ENCODE measurements at regions not wholly inside any gene's neighbourhood (a gene's known extent, or its start where the extent isn't known, plus 50 kb on each side); places are given as distances from the start of the nearest gene placed in this dataset.
"Not testable (repeated sequence)": the region's sequence is repeated elsewhere in the genome, so short reads cannot be mapped to it uniquely, and the experiment has no call there.

DNA sequence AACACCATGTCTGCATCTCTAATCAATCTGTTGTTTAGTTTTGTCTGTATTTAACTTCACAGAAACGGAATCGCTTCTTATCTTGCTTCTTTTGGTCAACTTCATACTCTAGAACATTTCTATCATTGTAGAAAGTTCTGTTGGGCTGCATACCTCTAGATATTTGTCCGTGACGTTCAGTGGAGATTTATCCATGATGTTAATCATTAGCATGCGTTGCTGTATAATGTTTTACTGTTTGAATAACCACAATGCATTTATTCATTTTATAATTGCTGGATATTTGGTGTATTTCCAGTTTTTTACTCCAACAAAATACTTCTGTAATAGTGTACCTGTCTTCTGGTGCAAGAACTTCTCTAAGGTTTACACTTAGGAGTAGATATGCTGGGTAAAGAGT lies 96.2 kb upstream of the GDNF start:
- DNase-seq (ENCODE audit: low spot score): no peak
- intact Hi-C loops (cut with DNase I): no loop called here

DNA sequence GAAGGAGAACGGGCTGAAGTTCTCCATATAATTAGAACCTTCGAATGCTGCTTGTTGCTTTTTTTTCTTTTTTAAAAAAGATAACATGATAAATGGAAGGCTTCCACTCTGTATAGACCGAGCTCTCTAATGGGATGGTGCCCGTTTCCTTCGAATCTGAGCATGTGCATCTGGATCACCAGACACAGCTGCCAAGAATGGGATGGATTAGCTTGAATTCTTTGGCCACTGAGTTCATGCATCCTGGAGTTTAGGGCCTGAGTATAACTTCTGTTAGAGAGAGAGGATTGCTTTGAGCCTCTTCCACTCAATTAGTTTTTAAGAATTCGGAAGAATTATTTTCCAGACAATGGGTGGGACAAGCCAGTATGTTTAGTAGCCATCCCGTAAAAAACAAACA lies 93.7 kb upstream of the GDNF start:
- intact Hi-C loops (cut with DNase I): no loop called here

DNA sequence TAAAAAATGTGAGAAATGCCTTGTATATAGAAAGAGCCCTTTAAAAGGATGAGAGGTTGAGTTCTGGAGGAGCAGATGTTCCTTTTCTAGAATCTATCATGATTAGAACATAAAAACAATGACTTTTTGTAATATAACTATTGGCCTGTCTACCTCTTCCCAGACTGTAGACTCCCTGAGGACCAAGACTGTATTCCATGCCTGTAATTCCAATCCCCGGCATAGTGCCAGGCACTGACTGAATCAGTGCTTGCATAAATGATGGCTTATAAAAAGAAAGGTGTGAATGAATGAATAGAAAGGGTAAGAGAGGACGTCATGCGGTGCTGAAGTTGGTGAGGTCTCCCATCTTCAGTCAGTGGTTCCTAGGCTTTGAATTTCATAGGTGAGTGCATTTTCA lies 92.6 kb upstream of the GDNF start:
- intact Hi-C loops (cut with DNase I): no loop called here
- no peak for DNase-seq (ENCODE audit: low spot score)

More for the DNA sequence above, 93.7 kb upstream of the GDNF start:
- DNase-seq (ENCODE audit: low spot score): no peak

DNA sequence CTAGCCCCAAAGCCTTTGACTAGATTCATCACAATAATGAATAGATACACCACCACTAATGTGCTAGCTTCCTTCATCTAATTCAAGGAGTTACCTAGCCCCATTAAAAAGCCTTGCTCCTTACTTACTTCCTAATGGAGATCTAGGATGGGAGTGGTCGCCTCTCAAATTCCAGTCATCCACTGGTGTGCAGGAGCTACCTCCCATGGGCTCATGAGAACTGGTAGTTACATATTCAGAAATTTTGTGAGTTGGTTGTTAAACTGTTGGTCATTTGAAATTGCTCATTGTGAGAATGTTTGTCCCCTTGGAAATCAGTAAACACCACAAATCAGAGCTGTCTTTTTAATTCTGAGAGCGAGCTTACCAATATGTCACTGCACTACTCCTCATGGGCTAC lies 91.7 kb upstream of the GDNF start:
- intact Hi-C loops (cut with DNase I): no loop called here
- no peak for DNase-seq (ENCODE audit: low spot score)

DNA sequence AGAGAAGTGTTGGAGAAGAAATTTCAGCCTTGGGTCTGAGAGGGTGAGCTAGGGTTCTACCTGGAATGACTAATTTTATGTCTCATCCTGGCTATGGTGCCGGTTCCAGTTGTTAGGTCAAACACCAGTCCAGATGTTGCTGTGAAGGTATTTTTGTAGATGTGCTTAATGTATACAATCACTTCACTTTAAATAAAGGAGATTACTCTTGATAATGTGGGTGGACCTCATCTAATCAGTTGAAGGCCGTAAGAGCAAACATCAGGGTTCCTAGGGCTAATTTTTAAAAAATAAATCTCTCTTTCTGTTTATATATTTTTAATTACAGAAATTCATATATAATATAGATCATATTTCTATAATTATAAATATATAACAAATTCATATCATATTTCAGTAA lies 90.5 kb upstream of the GDNF start:
- intact Hi-C loops (cut with DNase I): no loop called here
- DNase-seq (ENCODE audit: low spot score): no peak

DNA sequence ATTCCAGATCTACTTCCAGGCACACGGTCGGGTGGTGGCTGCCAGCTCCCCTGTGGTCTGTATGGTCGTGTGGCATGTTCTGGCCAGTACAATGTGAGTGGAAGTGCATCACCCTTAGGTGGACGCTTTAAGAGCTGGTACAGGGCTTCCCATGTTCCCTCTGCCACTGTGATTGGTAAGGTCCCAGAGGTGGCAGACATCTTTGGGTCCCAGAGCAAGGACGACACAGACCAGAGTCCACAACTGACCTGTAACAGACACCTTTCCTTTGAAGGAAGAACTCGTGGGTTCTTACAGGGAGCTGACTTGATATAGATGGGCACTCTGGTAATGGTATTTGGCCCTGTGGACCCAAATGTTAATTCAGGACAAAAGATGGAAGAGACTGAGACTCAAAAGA lies 90.0 kb upstream of the GDNF start:
- DNase-seq (ENCODE audit: low spot score): no peak
- intact Hi-C loops (cut with DNase I): no loop called here

DNA sequence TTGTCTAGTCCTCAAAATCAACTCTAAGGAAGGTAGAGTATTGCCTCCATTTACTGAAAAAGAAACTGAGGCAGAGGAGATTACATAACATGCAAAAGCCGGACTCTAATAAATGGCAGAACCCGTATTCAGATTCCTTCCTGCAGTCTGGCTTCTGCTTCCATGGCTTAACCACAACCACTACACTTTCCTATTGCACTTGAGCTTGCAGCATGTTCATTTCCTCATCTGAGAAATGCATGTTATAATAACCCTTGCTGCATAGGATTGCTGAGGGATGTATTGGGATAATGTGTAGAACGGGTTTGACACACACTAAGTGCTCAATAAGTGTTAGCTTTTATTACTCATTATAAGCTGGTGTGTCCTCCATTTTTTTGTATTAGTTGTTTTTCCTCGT lies 87.9 kb upstream of the GDNF start:
- DNase-seq (ENCODE audit: low spot score); intact Hi-C loops (cut with DNase I): not testable (repeated sequence)

DNA sequence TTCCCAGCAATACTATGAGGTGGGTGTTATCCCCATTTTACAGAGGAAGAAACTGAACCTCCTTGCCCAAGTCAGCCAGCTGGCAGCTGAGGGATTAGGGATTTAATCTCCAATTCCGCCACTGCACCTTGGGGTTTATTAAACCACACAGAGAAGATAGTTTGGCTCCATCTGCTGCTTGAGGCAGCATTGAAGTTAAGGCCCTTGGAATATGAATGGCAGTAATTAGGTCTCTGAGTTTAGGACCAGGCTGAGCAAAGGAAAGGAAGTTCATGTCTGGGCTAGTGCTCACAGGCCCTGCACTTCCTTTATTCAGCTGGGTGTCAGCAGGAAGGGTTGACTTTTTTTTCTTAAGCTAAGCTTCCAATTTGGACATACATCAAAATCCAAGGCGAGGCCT lies 86.9 kb upstream of the GDNF start:
- DNase-seq (ENCODE audit: low spot score): no peak
- intact Hi-C loops (cut with DNase I): no loop called here

DNA sequence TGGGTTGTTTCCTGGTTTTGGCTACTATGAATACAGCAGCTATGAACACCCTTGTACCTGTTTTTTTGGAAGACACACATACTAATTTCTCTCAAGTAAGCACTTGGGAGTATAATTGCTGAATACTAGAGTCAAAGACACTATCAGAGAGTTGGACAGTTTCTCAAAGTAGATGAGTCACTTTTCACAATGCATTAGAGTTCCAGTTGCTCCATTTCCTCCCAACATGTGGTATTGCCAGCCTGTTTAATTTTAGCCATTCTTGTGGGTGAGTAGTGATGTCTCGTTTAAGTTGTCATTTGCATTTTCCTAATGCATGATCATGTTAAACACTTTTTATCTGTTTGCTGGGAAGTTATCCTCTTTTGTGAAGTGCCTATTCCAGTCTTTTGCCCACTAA lies 81.6 kb upstream of the GDNF start:
- no peak for DNase-seq (ENCODE audit: low spot score)
- intact Hi-C loops (cut with DNase I): no loop called here

DNA sequence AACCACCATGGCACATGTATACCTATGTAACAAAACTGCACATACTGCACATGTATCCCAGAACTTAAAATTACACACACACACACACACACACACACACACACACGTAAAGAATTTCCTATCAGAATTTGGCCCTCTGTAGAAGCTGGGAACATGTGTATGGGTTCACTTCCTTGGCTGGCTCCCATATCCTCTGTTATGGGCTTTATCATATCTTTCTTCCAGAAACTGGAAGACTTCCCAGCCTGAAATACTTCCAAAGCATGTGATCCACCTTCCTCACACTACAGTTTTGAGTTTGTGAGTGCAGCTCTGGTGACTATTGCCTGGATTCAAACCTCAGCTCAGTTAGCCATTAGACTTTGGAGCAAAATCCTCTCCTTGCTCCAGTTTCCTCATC lies 78.6 kb upstream of the GDNF start:
- DNase-seq (ENCODE audit: low spot score): no peak

DNA sequence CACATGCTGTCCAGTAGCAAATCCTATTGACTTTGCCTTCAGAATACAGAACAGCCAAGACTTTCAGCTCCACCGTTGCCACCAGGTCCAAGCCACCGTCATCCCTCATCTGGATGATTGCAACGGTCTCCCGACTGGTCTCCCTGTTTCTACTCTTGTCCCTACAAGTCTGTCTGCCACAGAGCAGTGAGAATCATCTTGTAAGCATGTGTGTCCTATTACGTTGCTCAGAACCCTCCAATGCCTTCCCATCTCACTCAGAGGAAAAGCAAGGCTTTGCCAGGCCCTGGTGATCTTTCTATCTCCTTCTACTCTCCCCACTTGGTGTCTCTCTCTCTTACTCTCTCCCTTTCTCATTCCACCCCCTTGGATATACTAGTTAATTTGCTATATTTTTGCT lies 76.7 kb upstream of the GDNF start:
- DNase-seq (ENCODE audit: low spot score): no peak
- intact Hi-C loops (cut with DNase I): loop anchor here (5.0 kb wide), 1 partner anchor 79 kb away; no protein-coding TSS in a partner anchor

More for the DNA sequence above, 78.6 kb upstream of the GDNF start:
- intact Hi-C loops (cut with DNase I): loop anchor here (2.0 to 5.0 kb wide), 2 partner anchors 68 to 81 kb away; no protein-coding TSS in a partner anchor

DNA sequence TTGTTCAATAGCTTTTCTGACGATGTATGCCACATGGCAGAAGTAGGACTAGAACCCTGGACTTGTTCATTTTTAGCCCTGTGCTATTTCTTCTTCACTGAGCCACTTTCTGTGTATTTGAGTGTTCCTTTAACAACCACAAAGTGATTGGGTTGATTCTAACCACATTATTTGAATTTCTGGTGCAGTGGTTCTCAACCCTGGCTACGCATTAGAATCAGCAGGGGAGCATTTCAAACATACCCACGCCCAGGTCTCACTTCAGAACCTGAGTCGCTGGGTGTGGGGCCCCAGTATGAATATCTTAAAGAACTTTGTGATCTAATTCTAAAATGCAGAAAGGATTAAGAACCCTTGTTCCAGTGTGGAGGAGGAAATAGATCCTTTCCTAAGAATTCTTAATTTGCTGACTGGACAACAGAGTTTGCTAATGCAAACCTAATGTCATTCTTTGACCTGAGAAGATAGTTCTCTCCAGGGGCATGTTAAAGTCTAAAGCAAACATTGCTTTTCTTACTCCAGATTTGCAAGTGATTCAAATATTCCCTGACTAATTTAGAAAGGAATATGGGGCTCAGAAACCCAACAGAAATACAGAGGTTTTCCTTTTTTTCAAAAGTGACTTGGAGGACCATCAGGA lies 75.4 kb upstream of the GDNF start:
- DNase-seq (ENCODE audit: low spot score): no peak
- intact Hi-C loops (cut with DNase I): loop anchor here (5.0 kb wide), 1 partner anchor 78 kb away; no protein-coding TSS in a partner anchor

DNA sequence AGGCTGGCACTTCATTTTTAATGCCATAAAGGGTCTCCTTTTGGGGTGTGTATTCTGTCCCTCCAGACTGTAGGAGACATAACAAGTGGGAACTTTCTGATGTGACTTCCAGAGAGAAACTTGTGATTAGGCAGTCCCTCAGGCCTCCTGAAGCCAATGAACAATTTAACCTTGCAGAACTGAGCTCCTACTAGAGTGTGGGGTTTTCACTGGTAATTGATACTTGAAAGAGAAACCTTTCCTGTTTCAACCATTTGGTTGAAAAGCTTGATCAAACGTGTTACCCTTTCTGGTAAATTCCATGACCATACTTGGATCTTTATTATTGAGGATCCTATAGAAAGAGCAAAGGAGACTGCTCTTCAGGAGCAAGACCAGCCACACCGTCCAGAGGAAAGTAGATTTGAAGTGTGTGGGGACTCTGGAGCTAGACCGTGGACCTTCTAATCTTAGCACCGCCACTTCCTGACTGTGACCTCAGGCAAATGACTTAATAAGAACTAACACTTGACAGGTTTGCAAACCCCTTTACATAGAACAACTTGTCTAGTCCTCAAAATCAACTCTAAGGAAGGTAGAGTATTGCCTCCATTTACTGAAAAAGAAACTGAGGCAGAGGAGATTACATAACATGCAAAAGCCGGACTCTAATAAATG lies 69.9 kb upstream of the GDNF start:
- DNase-seq (ENCODE audit: low spot score); intact Hi-C loops (cut with DNase I): not testable (repeated sequence)

DNA sequence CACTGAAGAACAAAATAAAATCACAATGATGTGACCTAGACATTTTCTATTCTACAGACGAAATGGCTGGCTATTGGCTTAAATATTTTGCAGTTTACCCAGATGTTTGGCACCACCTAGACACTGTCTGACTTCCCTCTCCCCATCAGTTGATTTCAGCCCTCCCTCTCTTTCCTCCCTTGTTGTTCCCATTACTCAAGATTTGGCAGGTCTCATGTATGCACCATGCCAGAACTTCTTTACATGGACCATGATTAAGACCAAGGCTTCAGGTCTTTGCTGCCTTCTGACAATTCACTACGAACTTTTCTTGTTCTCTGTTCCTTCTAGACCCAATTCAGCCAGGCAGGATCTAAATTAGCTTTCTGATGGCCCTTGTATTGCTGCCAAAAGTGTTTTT lies 66.6 kb upstream of the GDNF start:
- intact Hi-C loops (cut with DNase I): no loop called here
- DNase-seq (ENCODE audit: low spot score): no peak

DNA sequence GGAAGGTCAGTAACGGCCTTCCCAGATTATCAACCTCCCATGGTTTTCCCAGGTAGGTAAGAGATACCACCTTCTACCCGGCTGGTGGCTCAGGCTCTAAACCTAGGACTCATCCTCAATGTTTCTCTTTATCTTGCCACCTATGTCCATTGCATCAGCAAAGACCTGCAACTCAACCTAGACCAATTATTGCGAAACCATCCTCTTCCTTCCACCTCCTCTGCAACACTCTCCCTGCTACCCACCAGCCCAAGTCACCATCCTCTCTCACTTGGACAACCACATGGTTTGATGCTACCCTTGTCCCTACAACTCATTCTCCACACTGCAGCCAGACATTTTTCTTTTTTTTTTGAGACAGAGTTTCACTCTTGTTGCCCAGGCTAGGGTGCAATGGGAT lies 65.4 kb upstream of the GDNF start:
- DNase-seq (ENCODE audit: low spot score): no peak
- intact Hi-C loops (cut with DNase I): no loop called here

DNA sequence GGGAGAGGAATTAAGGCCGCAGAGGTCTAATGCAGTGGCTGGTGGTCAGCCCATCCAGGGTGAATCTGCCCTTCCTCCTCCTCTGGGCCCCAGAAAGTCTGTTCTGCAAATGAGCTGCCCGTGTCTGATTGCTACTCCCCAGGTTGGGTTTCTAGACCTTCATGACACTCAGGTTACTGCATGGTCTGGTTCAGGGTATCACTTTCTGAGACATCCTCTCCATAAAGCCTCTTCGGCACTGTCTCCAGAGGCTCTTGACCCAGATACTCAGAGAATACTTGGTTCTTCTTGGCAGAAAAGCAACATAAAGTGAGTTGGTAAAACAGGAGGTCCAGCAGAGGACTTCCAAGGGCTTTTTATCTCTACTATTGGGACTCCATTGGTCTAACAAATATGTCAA lies 62.5 kb upstream of the GDNF start:
- DNase-seq (ENCODE audit: low spot score): no peak
- intact Hi-C loops (cut with DNase I): no loop called here

DNA sequence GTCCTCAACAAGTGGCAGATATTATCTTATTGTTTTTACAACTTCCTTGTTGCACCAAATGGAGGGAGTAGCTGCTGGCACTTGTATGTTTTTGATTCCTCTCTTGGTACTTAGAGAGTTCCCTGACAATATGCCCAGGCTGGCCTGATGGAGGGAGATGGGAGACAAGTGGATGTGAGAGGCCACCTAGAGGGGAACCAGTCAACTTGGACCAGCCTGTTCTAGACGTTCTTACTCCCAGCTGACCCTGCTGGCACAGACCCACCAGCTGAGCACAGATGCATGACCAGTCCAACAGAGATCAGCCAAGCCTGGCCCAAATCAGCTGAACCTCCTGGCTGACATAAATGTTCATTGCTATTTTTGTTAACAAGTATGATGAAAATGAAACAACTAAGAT lies 60.9 kb upstream of the GDNF start:
- intact Hi-C loops (cut with DNase I): no loop called here

DNA sequence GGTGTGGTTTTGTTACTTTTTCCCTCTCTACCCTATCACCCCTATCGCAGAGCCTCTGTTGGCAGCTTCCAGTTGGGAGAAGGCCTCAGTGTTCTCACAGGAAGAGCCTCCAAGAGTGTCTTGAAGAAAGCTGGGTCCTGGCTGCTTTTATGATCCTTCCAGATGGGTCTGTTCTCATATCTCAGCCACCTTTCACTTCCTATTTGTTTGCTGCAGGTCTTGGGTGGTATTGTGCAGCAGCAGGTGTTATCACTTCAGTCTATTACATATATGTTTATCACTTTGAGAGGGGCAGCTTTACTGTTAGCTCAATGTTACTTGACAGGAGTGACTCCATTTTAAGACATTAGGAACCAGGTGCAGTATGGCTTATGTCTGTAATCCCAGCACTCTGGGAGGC lies 59.2 kb upstream of the GDNF start:
- DNase-seq (ENCODE audit: low spot score): no peak
- intact Hi-C loops (cut with DNase I): no loop called here

More for the DNA sequence above, 60.9 kb upstream of the GDNF start:
- no peak for DNase-seq (ENCODE audit: low spot score)

DNA sequence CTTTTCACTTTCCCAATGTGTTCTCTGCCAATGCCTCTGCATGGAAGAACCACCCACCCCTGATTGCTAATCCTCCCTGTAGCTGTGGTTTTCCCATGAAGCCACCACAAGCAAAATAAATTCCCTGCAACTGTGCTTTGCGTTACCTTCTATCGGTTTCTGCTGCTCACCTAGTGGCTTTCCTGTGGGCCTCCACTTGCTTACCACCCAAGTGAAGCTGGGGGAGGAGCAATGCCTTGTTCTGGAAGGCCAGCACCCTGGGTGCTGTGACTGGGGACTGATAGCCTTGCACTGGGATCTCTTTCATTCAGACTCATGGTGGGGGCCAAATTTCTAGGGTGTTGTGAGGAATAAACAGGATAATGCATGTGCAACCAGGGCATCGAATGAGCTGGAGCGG lies 56.3 kb upstream of the GDNF start:
- intact Hi-C loops (cut with DNase I): no loop called here

DNA sequence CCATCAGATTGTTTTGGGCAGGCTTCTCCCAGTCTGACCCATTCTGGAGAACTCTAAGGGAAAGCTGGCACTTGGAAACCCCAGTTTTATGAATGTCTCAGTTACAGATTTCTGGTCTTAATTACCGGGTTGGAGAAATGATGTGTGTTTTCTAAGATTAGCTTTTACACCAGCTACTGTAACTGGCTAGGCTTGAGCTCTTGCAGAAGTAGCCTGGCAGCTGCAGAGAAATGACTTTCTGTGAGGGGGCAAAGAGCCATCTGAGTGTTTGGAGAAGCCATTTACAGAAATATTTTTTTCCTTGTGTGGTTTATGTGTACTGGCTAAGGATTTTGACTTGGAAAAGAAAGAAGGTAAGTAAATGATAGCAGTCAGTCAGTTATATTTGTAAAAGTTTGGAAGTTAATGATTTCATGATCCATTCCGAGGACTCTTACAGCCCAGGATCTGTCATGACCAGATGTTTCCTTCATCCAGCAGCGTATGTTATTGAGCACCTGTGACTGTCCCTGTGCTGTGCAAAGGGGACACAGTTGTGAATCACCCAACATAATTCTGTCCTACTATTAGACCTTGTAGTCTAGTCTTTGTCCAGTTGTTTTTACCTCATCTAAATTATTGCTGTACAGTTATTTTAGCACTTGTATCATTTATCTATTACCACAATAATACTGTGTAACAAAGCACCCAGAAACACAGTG lies 53.7 kb upstream of the GDNF start:
- DNase-seq (ENCODE audit: low spot score): no peak
- intact Hi-C loops (cut with DNase I): no loop called here

More for the DNA sequence above, 56.3 kb upstream of the GDNF start:
- DNase-seq (ENCODE audit: low spot score): no peak

DNA sequence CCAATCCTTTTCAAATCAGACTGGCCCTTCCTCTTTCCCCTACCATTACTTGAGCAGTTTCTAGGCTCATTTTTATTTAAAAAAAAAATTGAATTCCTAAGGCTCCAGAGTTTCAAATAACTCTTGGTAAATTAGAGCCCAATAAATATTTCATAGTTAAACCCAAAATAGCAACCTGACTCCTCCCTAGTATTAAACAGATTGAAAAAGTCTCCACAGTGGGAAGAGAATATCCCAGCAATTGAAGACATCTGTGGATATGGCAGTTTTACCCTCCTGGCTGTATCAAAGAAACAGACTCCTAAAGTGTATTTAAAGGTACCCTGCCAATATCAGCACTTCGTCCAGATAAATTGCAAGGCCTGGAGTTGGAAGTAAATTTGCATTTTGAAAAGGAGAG lies 52.7 kb upstream of the GDNF start:
- intact Hi-C loops (cut with DNase I): no loop called here
- DNase-seq (ENCODE audit: low spot score): no peak
